Uterus (tissue), 2 donors: ENCODE measurements at regions not wholly inside any gene's neighbourhood (a gene's known extent, or its start where the extent isn't known, plus 50 kb on each side); places are given as distances from the start of the nearest gene placed in this dataset.

Source experiments
- POLR2A ChIP-seq, 2 donors: fragments of 450-650 bp; IDR thresholded peaks; one replicate each; pipeline ENCODE4 v1.6.1; 2016; ENCODE audit warnings: antibody characterized with exemption in 2 of 2, mild to moderate bottlenecking in 1 of 2, moderate library complexity in 1 of 2
- TF ChIP-seq, protein P1 (sequence below), 4 experiments: fragments of 200-600 bp in 2 of 4; fragments of 450-650 bp in 2 of 4; sonication (generic) in 2 of 4; IDR thresholded peaks; one replicate each; pipeline ENCODE4 v1.5.1; 2016 to 2019; ENCODE audit warnings: antibody characterized with exemption in 4 of 4, mild to moderate bottlenecking in 2 of 4, moderate library complexity in 1 of 4

DNA sequence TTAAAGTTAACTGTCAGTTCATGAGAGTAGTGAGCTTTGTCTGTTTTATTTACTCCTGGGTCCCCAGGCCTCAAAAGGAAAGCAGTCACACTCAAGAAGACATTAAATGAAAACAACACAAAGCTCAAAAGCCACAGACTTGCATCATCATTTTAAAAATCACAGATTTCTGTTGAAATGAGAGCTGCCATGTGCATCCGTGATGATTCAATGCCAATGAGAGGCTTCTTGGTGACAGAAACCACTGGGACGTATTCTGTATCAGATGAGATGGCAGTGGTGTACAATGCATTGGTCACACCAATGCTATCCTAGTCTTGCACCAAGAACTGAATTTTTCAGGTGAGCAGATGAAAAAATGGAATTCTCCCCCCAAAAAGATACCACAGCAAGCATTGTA, 204.8 kb downstream of the ANAPC1 start:
- TF ChIP-seq POLR2A (IDR thresholded peaks at IDR 0.05): no peak
- TF ChIP-seq, protein P1, sequence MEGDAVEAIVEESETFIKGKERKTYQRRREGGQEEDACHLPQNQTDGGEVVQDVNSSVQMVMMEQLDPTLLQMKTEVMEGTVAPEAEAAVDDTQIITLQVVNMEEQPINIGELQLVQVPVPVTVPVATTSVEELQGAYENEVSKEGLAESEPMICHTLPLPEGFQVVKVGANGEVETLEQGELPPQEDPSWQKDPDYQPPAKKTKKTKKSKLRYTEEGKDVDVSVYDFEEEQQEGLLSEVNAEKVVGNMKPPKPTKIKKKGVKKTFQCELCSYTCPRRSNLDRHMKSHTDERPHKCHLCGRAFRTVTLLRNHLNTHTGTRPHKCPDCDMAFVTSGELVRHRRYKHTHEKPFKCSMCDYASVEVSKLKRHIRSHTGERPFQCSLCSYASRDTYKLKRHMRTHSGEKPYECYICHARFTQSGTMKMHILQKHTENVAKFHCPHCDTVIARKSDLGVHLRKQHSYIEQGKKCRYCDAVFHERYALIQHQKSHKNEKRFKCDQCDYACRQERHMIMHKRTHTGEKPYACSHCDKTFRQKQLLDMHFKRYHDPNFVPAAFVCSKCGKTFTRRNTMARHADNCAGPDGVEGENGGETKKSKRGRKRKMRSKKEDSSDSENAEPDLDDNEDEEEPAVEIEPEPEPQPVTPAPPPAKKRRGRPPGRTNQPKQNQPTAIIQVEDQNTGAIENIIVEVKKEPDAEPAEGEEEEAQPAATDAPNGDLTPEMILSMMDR (IDR thresholded peaks at IDR 0.05): no peak
